ENCODE measurements at regions not wholly inside any gene's neighbourhood (a gene's known extent, or its start where the extent isn't known, plus 50 kb on each side); places are given as distances from the start of the nearest gene placed in this dataset.

DNA sequence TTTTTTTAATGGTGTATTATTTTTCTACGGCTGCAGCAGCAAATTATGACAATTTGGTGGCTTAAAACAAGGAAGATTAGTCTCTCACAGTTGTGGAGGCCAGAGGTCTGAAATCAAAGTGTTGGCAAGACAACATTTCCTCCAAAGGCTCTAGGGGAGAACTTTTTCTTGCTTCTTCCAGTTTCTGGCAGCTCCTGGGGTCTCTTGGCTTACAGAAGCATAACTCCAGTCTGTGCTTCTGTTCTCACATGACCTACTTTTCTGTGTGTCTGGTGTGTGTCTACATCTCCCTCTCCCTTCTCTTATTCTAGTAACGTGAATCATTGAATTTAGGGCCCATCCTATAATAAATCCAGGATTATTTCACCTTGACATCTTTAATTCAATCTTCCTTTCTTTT, 551.9 kb upstream of the LUZP2 start:
- no peak for DNase-seq (ENCODE audit: low read depth)
- TF ChIP-seq, protein P1, sequence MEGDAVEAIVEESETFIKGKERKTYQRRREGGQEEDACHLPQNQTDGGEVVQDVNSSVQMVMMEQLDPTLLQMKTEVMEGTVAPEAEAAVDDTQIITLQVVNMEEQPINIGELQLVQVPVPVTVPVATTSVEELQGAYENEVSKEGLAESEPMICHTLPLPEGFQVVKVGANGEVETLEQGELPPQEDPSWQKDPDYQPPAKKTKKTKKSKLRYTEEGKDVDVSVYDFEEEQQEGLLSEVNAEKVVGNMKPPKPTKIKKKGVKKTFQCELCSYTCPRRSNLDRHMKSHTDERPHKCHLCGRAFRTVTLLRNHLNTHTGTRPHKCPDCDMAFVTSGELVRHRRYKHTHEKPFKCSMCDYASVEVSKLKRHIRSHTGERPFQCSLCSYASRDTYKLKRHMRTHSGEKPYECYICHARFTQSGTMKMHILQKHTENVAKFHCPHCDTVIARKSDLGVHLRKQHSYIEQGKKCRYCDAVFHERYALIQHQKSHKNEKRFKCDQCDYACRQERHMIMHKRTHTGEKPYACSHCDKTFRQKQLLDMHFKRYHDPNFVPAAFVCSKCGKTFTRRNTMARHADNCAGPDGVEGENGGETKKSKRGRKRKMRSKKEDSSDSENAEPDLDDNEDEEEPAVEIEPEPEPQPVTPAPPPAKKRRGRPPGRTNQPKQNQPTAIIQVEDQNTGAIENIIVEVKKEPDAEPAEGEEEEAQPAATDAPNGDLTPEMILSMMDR (IDR thresholded peaks at IDR 0.05; ENCODE audit: insufficient read depth, low read depth, low read length), result no peak
- Histone ChIP-seq H3K27me3 (ENCODE audit: control insufficient read depth, insufficient read depth, low read length) (no peaks in the 10 kb centered on the region), H3K36me3 (ENCODE audit: control insufficient read depth, insufficient read depth, low read length) (no peaks in the 10 kb centered on the region), H3K4me3 (ENCODE audit: low read depth, low read length) (no peak overlapping the region)
- POLR2A ChIA-PET, result no interaction called here
- CTCF ChIA-PET, result no interaction called here

DNA sequence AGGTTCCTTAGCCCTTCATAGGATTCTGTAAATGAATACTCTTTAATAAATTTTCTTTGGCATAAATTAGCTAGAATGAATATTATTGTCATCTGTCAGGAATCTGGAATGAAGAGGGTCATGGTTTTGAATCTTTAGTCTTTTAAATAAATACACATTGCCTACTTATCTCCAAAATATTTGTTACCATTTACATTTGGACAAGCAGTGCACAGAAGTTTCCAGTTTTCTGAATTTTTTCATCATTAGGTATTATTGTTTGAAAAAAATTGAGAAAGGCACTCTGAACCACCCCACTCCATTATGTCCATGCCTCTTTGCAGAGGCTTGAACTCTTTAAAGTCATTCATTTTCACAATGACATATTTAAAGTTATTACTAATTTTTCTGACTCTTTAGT, 549.0 kb upstream of the LUZP2 start:
- ChIA-PET CTCF (interaction anchor here (0.5 to 0.6 kb wide), 2 partner anchors 19 to 21 kb away, joined by 3 read pairs; no protein-coding TSS in a partner anchor), POLR2A (no interaction called here)
- TF ChIP-seq, protein P1 (IDR thresholded peaks at IDR 0.05; ENCODE audit: insufficient read depth, low read depth, low read length), result no peak
- DNase-seq (ENCODE audit: low read depth), result no peak
- Histone ChIP-seq H3K27me3 (ENCODE audit: control insufficient read depth, insufficient read depth, low read length) (no peaks in the 10 kb centered on the region), H3K36me3 (ENCODE audit: control insufficient read depth, insufficient read depth, low read length) (no peaks in the 10 kb centered on the region), H3K4me3 (ENCODE audit: low read depth, low read length) (no peak overlapping the region)

DNA sequence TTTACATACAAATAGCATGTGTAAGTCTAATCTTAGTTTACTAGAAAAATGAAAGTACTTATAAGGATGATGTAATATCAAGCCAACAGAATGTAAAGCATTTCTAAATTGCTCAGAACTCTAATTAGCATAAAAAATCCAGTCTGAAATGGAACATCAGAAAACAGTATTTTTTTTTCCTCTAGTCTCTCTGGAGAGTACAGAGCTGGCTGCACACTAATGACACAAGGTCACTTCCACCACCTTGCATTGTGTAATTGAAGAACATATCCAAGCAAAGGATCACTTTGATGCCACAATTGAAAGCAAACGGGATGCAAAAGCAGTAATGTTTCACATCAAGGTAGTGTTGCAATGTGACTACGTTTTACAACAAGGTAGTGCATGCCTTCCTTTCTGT, 548.0 kb upstream of the LUZP2 start:
- no peak for DNase-seq (ENCODE audit: low read depth)
- POLR2A ChIA-PET, result no interaction called here
- CTCF ChIA-PET, result no interaction called here
- H3K27me3 ChIP-seq (ENCODE audit: control insufficient read depth, insufficient read depth, low read length), result no peaks in the 10 kb centered on the region
- no peak overlapping the region for H3K4me3 ChIP-seq (ENCODE audit: low read depth, low read length)
- no peaks in the 10 kb centered on the region for H3K36me3 ChIP-seq (ENCODE audit: control insufficient read depth, insufficient read depth, low read length)
- TF ChIP-seq, protein P1 (IDR thresholded peaks at IDR 0.05; ENCODE audit: insufficient read depth, low read depth, low read length), result no peak

DNA sequence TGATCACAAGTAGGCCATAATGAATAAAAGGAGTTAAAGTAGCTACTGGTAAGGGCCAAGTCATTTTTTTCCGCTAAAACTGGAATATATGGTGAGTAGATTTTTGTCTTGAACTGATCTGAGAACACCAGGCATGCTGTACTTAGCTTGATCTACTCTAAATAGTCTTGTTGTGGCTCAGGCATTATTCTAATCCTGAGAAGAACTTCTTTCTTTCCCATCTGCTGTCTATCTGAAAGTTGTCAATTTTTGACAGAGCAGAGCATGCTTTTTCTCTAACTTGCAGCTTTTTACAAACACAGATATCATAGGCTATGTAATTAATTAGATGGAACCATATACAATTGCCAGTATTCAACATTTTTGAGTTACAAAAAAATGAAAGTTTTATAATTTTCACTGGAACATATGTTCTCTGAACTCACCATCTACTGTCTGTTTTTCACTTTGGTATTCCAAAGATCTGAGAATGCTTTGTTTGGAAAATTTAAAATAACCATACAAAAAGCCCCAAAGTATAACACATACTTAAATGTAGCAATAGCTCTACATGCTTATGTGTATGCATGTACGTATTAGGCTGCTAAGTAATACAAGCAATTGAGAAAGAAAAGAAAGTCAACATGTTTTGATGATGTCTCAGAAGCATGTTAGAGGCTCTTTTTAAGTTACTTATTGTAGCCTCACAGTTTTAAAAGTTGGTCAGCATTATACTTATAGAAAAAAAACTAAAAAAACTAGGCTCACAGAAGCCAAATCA, 542.7 kb upstream of the LUZP2 start:
- Histone ChIP-seq H3K36me3 (ENCODE audit: control insufficient read depth, insufficient read depth, low read length) (no peaks in the 10 kb centered on the region), H3K4me3 (ENCODE audit: low read depth, low read length) (no peak overlapping the region), H3K27me3 (ENCODE audit: control insufficient read depth, insufficient read depth, low read length) (no peaks in the 10 kb centered on the region)
- DNase-seq (ENCODE audit: low read depth), result no peak
- CTCF ChIA-PET, result no interaction called here
- POLR2A ChIA-PET, result no interaction called here
- TF ChIP-seq, protein P1 (IDR thresholded peaks at IDR 0.05; ENCODE audit: insufficient read depth, low read depth, low read length), result no peak

DNA sequence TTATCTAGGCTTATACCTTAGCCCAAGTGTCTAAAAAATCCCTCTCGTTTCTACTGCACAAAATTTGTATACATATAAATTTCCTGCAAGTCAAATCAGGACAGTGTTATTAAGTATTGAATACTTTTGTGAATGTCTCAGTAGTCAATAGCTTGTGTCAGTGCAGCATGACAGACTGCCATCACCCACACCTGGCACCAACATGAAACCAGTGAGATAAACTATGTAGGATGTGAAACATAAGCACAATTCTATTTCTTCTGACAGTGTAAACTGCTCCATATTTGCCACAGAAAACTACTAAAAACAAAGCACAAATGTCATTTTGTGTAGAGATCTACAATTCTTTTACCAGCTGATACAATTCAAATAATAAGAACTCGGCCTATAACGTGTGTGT, 542.1 kb upstream of the LUZP2 start:
- POLR2A ChIA-PET, result no interaction called here
- TF ChIP-seq, protein P1 (IDR thresholded peaks at IDR 0.05; ENCODE audit: insufficient read depth, low read depth, low read length), result no peak
- Histone ChIP-seq H3K36me3 (ENCODE audit: control insufficient read depth, insufficient read depth, low read length) (no peaks in the 10 kb centered on the region), H3K27me3 (ENCODE audit: control insufficient read depth, insufficient read depth, low read length) (no peaks in the 10 kb centered on the region), H3K4me3 (ENCODE audit: low read depth, low read length) (no peak overlapping the region)
- CTCF ChIA-PET, result no interaction called here
- no peak for DNase-seq (ENCODE audit: low read depth)
